CD14-positive monocyte (primary cell): ENCODE measurements at regions not wholly inside any gene's neighbourhood (a gene's known extent, or its start where the extent isn't known, plus 50 kb on each side); places are given as distances from the start of the nearest gene placed in this dataset.

Experiments
- DNase-seq, 3 donors: peaks; one replicate each; pipeline ENCODE4 v3.0.0-alpha.2; 2011 to 2022
- H2AFZ ChIP-seq: 2 replicates; pipeline ENCODE4 v1.6.0; 2012; ENCODE audit warnings: mild to moderate bottlenecking, low read depth, low read length, inconsistent platforms; ENCODE audit not compliant: insufficient read depth, poor library complexity, severe bottlenecking
- H3K27ac ChIP-seq, 2 donors: 1 replicate in 1 of 2; 2 replicates in 1 of 2; pipeline ENCODE4 v1.5.1; 2012 to 2013; ENCODE audit warnings: low read length in 2 of 2, control low read depth in 1 of 2, inconsistent platforms in 1 of 2, low read depth in 1 of 2, mild to moderate bottlenecking in 1 of 2
- H3K27me3 ChIP-seq, 2 donors: one replicate each; pipeline versions ENCODE4 v1.6.0 to v1.6.1; 2011 to 2013; ENCODE audit warnings: low read length in 2 of 2; ENCODE audit not compliant: control insufficient read depth in 2 of 2, insufficient read depth in 2 of 2
- H3K36me3 ChIP-seq, 2 donors: replicated peaks in 1 of 2; 1 replicate in 1 of 2; 2 replicates in 1 of 2; pipeline versions ENCODE4 v1.5.1 to v1.6.1; 2012 to 2013; ENCODE audit warnings: low read length in 2 of 2, control low read depth in 1 of 2, inconsistent platforms in 1 of 2, mild to moderate bottlenecking in 1 of 2; ENCODE audit not compliant: insufficient read depth in 2 of 2, control insufficient read depth in 1 of 2
- H3K4me1 ChIP-seq, 2 donors: 1 replicate in 1 of 2; 2 replicates in 1 of 2; pipeline versions ENCODE4 v1.5.1 to v1.6.1; 2012 to 2013; ENCODE audit warnings: low read length in 2 of 2, control low read depth in 1 of 2, inconsistent platforms in 1 of 2, mild to moderate bottlenecking in 1 of 2, moderate library complexity in 1 of 2; ENCODE audit not compliant: insufficient read depth in 2 of 2, control insufficient read depth in 1 of 2
- H3K4me2 ChIP-seq: replicated peaks from 2 replicates; pipeline ENCODE3; 2012; ENCODE audit warnings: low read length, moderate library complexity, mild to moderate bottlenecking; ENCODE audit not compliant: poor library complexity, severe bottlenecking; ENCODE audit errors: extremely low read depth
- H3K4me3 ChIP-seq, 3 experiments: fragments of 200-600 bp in 1 of 3; sonication (generic) in 1 of 3; replicated peaks in 1 of 3; 1 replicate in 2 of 3; 2 replicates in 1 of 3; pipeline ENCODE4 v1.5.1; 2011 to 2013; ENCODE audit warnings: low read length in 3 of 3, mild to moderate bottlenecking in 3 of 3, control low read depth in 2 of 3, low read depth in 2 of 3, inconsistent platforms in 1 of 3, moderate library complexity in 1 of 3
- H3K79me2 ChIP-seq: 2 replicates; pipeline ENCODE4 v1.6.0; 2012; ENCODE audit warnings: mild to moderate bottlenecking, control low read depth, inconsistent platforms, low read length, moderate library complexity; ENCODE audit not compliant: insufficient read depth
- H3K9ac ChIP-seq: 2 replicates; pipeline ENCODE4 v1.6.0; 2017; ENCODE audit warnings: low read length, mild to moderate bottlenecking; ENCODE audit not compliant: insufficient read depth, poor library complexity, severe bottlenecking
- H3K9me3 ChIP-seq, 2 donors: replicated peaks in 1 of 2; 1 replicate in 1 of 2; 2 replicates in 1 of 2; pipeline versions ENCODE4 v1.5.1 to v1.6.1; 2012 to 2013; ENCODE audit warnings: low read length in 2 of 2, control low read depth in 1 of 2; ENCODE audit not compliant: control insufficient read depth in 1 of 2, insufficient read depth in 1 of 2
- H4K20me1 ChIP-seq: 2 replicates; pipeline ENCODE4 v1.6.0; 2012; ENCODE audit warnings: mild to moderate bottlenecking, low read length, control low read depth, moderate library complexity; ENCODE audit not compliant: insufficient read depth
- H3K27ac Mint-ChIP-seq, 7 donors: one replicate each; pipeline ENCODE4 v1.8.0; 2020; ENCODE audit warnings: mild to moderate bottlenecking in 7 of 7, mixed read lengths in 7 of 7, moderate library complexity in 6 of 7, inconsistent platforms in 2 of 7
- H3K27me3 Mint-ChIP-seq, 3 donors: one replicate each; pipeline ENCODE4 v1.8.0; 2021 to 2022; ENCODE audit warnings: low read depth in 3 of 3, mild to moderate bottlenecking in 3 of 3, mixed read lengths in 3 of 3, moderate library complexity in 3 of 3, inconsistent platforms in 1 of 3
- H3K36me3 Mint-ChIP-seq, 2 donors: one replicate each; pipeline ENCODE4 v1.8.0; 2020; ENCODE audit warnings: mixed read lengths in 2 of 2, inconsistent platforms in 1 of 2, mild to moderate bottlenecking in 1 of 2
- H3K4me1 Mint-ChIP-seq: one replicate; pipeline ENCODE4 v1.8.0; 2020; ENCODE audit warnings: mild to moderate bottlenecking, mixed read lengths
- H3K4me3 Mint-ChIP-seq, 2 donors: one replicate each; pipeline ENCODE4 v1.8.0; 2020; ENCODE audit warnings: mild to moderate bottlenecking in 2 of 2, mixed read lengths in 2 of 2, moderate library complexity in 1 of 2
- H3K9me3 Mint-ChIP-seq, 7 donors: one replicate each; pipeline ENCODE4 v1.8.0; 2020 to 2022; ENCODE audit warnings: mixed read lengths in 7 of 7, mild to moderate bottlenecking in 6 of 7, moderate library complexity in 6 of 7, inconsistent platforms in 2 of 7
- WGBS: methylation state at CpG from one replicate; pipeline ENCODE4 v1.1.5; 2013; ENCODE audit warnings: missing lambda C conversion rate; ENCODE audit not compliant: insufficient coverage; 5-methylcytosine and 5-hydroxymethylcytosine counted together
- intact Hi-C, 2 donors: fragments of 100-400 bp; cut with micrococcal nuclease; formaldehyde crosslinking; loops; one replicate each; pipeline versions ENCODE4 v1.15.0 to v1.15.1; 2023
- TF ChIP-seq, protein P1 (sequence below): fragments of 200-600 bp; IDR thresholded peaks from one replicate; pipeline ENCODE4 v1.8.0; 2022; ENCODE audit warnings: antibody characterized with exemption, mild to moderate bottlenecking

DNA sequence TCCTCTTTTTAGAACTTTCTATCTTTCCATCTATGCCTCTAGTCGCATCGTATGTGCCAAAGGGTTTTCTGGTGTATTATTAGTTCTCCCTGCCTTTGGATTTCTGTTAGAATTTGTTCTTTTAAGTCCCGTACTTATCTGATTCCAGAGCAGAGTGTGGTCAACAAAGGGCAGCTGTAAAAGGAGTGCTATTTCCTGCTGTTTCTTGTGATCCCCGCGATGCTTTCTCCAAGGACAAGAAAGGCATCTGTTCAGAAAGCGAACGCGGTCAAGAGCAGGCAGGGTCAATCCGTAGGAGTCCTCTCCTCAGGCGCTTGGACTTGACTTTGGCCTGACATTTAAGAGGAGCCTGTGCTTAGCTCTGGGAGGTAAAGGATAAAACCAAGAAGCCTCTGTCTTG lies 1152.1 kb upstream of the AUTS2 start:
- H3K9me3 Mint-ChIP-seq = peaks cover 15 to 41% (median 27%) of the 10 kb centered on the region in 7 donors
- H3K9me3 ChIP-seq = peaks cover 34 to 49% of the 10 kb centered on the region in 2 donors
- no peaks in the 10 kb centered on the region for H3K36me3 Mint-ChIP-seq

DNA sequence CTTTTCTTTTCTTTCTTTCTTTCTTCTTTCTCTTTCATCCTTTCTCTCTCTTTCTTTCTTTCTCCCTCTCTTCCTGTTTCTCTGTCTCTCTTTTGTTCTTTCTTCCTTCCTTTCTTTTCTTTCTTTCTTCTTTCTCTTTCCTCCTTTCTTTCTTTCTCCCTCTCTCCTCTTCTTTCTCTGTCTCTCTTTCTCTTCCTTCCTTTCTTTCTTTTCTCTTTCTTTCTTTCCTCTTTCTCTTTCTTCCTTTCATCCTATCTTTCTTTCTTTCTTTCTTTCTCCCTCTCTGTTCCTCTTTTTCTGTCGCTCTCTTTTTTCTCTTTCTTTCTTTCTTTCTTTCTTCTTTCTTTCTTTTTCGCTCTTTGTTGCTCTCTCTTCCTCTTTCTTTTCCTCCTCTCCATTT lies 1149.2 kb upstream of the AUTS2 start:
- Histone ChIP-seq H3K27me3 (no peaks in the 10 kb centered on the region), H3K36me3 (no peaks in the 10 kb centered on the region), H3K9me3 (peaks cover 37 to 45% of the 10 kb centered on the region in 2 donors), H2AFZ (no peak overlapping the region), H3K9ac (no peak overlapping the region), H3K4me2 (no peak overlapping the region), H3K27ac (no peak overlapping the region), H4K20me1 (no peaks in the 10 kb centered on the region), H3K4me3 (no peak overlapping the region), H3K4me1 (no peaks in the 10 kb centered on the region), H3K79me2 (no peaks in the 10 kb centered on the region)
- intact Hi-C loops = no loop called here
- Mint-ChIP-seq H3K9me3 (peaks cover 18 to 51% (median 30%) of the 10 kb centered on the region in 7 donors), H3K36me3 (no peaks in the 10 kb centered on the region), H3K27ac (no peak overlapping the region), H3K4me3 (no peak overlapping the region), H3K4me1 (no peaks in the 10 kb centered on the region), H3K27me3 (no peaks in the 10 kb centered on the region)
- 90% methylated on average over 2 of the region's 2 CpGs for WGBS
- DNase-seq = no peak
- TF ChIP-seq, protein P1, sequence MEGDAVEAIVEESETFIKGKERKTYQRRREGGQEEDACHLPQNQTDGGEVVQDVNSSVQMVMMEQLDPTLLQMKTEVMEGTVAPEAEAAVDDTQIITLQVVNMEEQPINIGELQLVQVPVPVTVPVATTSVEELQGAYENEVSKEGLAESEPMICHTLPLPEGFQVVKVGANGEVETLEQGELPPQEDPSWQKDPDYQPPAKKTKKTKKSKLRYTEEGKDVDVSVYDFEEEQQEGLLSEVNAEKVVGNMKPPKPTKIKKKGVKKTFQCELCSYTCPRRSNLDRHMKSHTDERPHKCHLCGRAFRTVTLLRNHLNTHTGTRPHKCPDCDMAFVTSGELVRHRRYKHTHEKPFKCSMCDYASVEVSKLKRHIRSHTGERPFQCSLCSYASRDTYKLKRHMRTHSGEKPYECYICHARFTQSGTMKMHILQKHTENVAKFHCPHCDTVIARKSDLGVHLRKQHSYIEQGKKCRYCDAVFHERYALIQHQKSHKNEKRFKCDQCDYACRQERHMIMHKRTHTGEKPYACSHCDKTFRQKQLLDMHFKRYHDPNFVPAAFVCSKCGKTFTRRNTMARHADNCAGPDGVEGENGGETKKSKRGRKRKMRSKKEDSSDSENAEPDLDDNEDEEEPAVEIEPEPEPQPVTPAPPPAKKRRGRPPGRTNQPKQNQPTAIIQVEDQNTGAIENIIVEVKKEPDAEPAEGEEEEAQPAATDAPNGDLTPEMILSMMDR = no peak

More for the DNA sequence above, 1152.1 kb upstream of the AUTS2 start:
- Histone ChIP-seq H3K4me3 (no peak overlapping the region), H3K4me1 (no peaks in the 10 kb centered on the region), H3K36me3 (no peaks in the 10 kb centered on the region), H2AFZ (no peak overlapping the region), H4K20me1 (no peaks in the 10 kb centered on the region), H3K27me3 (no peaks in the 10 kb centered on the region), H3K4me2 (no peak overlapping the region), H3K9ac (no peak overlapping the region), H3K79me2 (no peaks in the 10 kb centered on the region), H3K27ac (no peak overlapping the region)
- TF ChIP-seq, protein P1 = no peak
- no peak overlapping the region for H3K4me3 Mint-ChIP-seq
- intact Hi-C loops = no loop called here
- no peak overlapping the region for H3K27ac Mint-ChIP-seq
- H3K4me1 Mint-ChIP-seq = no peaks in the 10 kb centered on the region
- 59% methylated on average over 5 of the region's 10 CpGs for WGBS
- DNase-seq = no peak
- no peaks in the 10 kb centered on the region for H3K27me3 Mint-ChIP-seq
